Vagina (tissue), 2 donors: ENCODE measurements at regions not wholly inside any gene's neighbourhood (a gene's known extent, or its start where the extent isn't known, plus 50 kb on each side); places are given as distances from the start of the nearest gene placed in this dataset.

Experiments used
- DNase-seq, 2 donors: peaks; one replicate each; pipeline ENCODE4 v3.0.0-alpha.2; 2017; ENCODE audit errors: extremely low spot score in 2 of 2
- H3K27ac ChIP-seq: fragments of 200-600 bp; sonication (generic); one replicate; pipeline ENCODE4 v1.5.1; 2019
- H3K27me3 ChIP-seq: fragments of 200-600 bp; sonication (generic); one replicate; pipeline ENCODE4 v1.5.1; 2019
- H3K36me3 ChIP-seq, 2 donors: fragments of 200-600 bp; sonication (generic); one replicate each; pipeline ENCODE4 v1.5.1; 2017 to 2019
- H3K4me1 ChIP-seq: fragments of 200-600 bp; sonication (generic); one replicate; pipeline ENCODE4 v1.5.1; 2019
- H3K4me3 ChIP-seq, 2 donors: fragments of 200-600 bp; sonication (generic); 1 replicate in 1 of 2; 2 replicates in 1 of 2; pipeline ENCODE4 v1.5.1; 2016 to 2019
- H3K9me3 ChIP-seq: fragments of 200-600 bp; sonication (generic); one replicate; pipeline ENCODE4 v1.5.1; 2019
- POLR2A ChIP-seq, 2 donors: fragments of 450-650 bp; IDR thresholded peaks; one replicate each; pipeline ENCODE4 v1.6.1; 2017; ENCODE audit warnings: antibody characterized with exemption in 2 of 2, mild to moderate bottlenecking in 2 of 2, moderate library complexity in 2 of 2
- POLR2AphosphoS5 ChIP-seq, 2 donors: sonication (generic); formaldehyde crosslinking; IDR thresholded peaks; one replicate each; pipeline ENCODE4 v1.9.0; 2017; ENCODE audit warnings: antibody characterized with exemption in 2 of 2, mild to moderate bottlenecking in 2 of 2, low read depth in 1 of 2; ENCODE audit not compliant: insufficient read depth in 1 of 2
- intact Hi-C: fragments of 100-400 bp; cut with DNase I; formaldehyde crosslinking; loops from one replicate; pipeline ENCODE4 v1.15.1; 2023
- TF ChIP-seq, protein P1 (sequence below), 3 experiments: fragments of 450-650 bp in 2 of 3; fragments of 200-600 bp in 1 of 3; sonication (generic) in 1 of 3; IDR thresholded peaks; one replicate each; pipeline ENCODE4 v1.5.1; 2017 to 2019; ENCODE audit warnings: antibody characterized with exemption in 3 of 3, mild to moderate bottlenecking in 2 of 3, moderate library complexity in 2 of 3

DNA sequence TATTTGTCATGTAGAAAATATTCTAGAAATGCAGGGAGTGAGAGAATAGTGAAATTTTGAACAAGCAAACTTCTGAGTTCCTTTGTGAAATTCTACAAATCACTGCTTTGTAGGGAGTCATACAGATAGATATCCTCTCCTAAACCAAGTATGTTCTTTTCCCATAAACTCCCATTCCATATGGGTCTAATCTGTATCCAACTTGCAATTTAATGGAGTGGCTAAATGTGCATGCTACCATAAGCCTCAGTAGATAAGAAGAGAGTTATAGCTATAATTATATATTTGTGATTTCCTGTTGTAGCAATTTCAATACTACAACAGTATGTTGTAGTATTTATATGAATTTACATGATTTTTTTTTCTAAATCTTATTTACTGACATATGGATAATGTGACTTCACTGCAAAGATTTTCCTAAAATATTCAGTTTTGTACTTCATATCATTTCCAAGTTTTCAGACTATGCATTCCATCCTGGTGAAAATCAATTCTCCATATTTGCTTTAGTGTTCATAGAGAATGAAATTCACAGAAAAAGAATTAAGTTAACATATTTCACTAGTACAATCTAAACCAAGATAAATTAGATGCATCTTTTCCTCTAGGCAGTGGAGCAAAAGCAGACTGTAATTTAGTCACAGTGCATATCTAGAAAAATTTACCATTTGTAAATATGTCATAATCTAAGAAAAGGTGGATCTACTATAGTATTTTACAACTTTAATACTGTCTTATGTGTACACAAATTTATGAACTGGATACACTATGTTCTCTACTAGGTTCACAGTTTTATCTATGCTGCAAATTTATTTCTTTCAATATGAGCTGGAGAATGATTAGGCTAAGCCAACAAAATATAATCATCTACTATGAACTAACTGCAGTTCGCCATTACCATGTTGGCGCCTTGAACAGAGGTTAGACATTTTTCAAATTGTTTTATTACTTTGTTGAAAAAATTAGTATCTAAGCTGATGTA is 372.9 kb upstream of the NDST3 start:
- intact Hi-C loops: no loop called here
- DNase-seq: no peak
- no peak for TF ChIP-seq POLR2A (IDR thresholded peaks at IDR 0.05)
- H3K4me1 ChIP-seq: no peaks in the 10 kb centered on the region
- no peaks in the 10 kb centered on the region for H3K9me3 ChIP-seq
- H3K4me3 ChIP-seq: no peak overlapping the region
- H3K27ac ChIP-seq: no peak overlapping the region
- H3K36me3 ChIP-seq: no peaks in the 10 kb centered on the region
- no peaks in the 10 kb centered on the region for H3K27me3 ChIP-seq

DNA sequence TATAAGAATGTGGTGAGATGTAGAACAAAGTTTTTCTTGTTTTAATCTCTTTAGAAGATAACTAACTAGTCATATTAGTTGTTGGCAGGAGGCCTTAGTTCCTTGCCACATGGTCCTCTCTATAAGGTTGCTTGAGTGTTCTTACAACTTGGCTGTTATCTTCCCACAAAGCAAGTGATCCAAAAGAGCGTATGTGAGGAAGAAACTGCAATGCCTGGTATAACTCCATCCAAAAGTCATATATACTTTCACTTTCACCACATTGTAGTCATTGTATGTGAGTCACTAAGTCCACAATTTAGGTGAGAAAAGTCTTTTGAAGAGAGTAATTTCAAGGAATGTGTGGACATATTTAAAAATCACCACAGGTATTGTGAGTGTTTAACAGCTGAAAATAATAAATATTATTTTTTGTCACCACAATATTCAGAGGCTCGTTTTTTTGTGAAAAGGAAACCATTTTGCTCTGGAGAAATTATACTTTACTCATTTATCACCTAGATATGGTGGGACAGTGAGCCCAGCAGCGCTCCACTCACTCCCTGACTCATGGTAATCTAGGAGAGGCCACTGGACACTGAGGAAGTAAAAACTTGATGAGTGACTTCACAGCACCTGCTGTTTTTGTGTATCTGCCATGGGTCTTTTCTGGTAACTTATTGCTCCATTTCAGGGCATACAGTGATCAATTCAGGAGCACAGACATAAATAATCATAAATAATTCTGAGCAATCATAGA is 369.4 kb upstream of the NDST3 start:
- DNase-seq: no peak
- H3K27ac ChIP-seq: no peak overlapping the region
- no peaks in the 10 kb centered on the region for H3K36me3 ChIP-seq
- no peaks in the 10 kb centered on the region for H3K4me1 ChIP-seq
- TF ChIP-seq POLR2AphosphoS5 (IDR thresholded peaks at IDR 0.05; ENCODE audit: insufficient read depth in 1 of 2, low read depth in 1 of 2): no peak
- TF ChIP-seq POLR2A (IDR thresholded peaks at IDR 0.05): no peak
- TF ChIP-seq, protein P1, sequence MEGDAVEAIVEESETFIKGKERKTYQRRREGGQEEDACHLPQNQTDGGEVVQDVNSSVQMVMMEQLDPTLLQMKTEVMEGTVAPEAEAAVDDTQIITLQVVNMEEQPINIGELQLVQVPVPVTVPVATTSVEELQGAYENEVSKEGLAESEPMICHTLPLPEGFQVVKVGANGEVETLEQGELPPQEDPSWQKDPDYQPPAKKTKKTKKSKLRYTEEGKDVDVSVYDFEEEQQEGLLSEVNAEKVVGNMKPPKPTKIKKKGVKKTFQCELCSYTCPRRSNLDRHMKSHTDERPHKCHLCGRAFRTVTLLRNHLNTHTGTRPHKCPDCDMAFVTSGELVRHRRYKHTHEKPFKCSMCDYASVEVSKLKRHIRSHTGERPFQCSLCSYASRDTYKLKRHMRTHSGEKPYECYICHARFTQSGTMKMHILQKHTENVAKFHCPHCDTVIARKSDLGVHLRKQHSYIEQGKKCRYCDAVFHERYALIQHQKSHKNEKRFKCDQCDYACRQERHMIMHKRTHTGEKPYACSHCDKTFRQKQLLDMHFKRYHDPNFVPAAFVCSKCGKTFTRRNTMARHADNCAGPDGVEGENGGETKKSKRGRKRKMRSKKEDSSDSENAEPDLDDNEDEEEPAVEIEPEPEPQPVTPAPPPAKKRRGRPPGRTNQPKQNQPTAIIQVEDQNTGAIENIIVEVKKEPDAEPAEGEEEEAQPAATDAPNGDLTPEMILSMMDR (IDR thresholded peaks at IDR 0.05): no peak
- intact Hi-C loops: no loop called here
- H3K4me3 ChIP-seq: no peak overlapping the region
- H3K27me3 ChIP-seq: no peaks in the 10 kb centered on the region
- H3K9me3 ChIP-seq: no peaks in the 10 kb centered on the region

DNA sequence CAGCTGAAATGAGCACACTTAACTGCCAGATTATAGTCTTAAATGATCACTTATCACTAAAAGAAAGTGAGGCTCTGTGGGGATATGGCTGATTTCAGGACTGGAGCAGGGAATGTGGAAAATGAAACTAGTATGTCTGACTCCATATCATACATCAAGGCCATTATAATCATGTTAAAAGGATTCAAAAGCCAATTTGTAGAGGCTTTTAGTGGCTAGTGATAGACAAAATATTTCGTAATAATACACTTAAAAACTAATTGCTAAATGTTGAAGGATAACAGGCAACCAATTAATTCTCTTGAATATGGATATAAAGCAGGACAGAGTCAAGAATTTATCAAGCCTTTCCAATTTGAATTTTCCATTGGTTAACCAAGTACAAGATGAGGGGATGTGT is 358.1 kb upstream of the NDST3 start:
- no peaks in the 10 kb centered on the region for H3K4me1 ChIP-seq
- H3K9me3 ChIP-seq: no peaks in the 10 kb centered on the region
- H3K27ac ChIP-seq: no peak overlapping the region
- no peak for DNase-seq
- intact Hi-C loops: no loop called here
- H3K27me3 ChIP-seq: no peaks in the 10 kb centered on the region
- no peak overlapping the region for H3K4me3 ChIP-seq
- H3K36me3 ChIP-seq: no peaks in the 10 kb centered on the region
- TF ChIP-seq POLR2A (IDR thresholded peaks at IDR 0.05) (no peak), POLR2AphosphoS5 (IDR thresholded peaks at IDR 0.05; ENCODE audit: insufficient read depth in 1 of 2, low read depth in 1 of 2) (no peak)
- TF ChIP-seq, protein P1 (IDR thresholded peaks at IDR 0.05): no peak

DNA sequence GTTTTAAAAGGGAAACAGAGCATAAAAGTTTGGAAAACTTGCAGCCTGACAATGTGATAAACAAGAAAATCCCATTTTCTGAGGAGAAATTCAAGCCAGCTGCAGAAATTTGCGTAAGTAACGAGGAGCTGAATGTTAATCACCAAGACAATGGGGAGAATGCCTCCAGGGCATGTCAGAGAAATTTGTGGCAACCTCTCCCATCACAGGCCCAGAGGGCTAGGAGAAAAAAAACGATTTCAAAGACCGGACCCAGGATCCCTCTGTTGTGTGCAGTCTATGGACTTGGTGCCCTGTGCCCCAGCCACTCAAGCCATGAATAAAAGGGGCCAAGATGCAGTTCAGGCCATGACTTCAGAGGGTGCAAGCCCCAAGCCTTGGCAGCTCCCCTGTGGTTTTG is 355.4 kb upstream of the NDST3 start:
- Histone ChIP-seq H3K4me3 (no peak overlapping the region), H3K4me1 (no peaks in the 10 kb centered on the region), H3K9me3 (no peaks in the 10 kb centered on the region), H3K36me3 (no peaks in the 10 kb centered on the region), H3K27me3 (no peaks in the 10 kb centered on the region), H3K27ac (no peak overlapping the region)
- no peak for DNase-seq
- intact Hi-C loops: no loop called here
- TF ChIP-seq, protein P1 (IDR thresholded peaks at IDR 0.05): no peak
- TF ChIP-seq POLR2A (IDR thresholded peaks at IDR 0.05) (no peak), POLR2AphosphoS5 (IDR thresholded peaks at IDR 0.05; ENCODE audit: insufficient read depth in 1 of 2, low read depth in 1 of 2) (no peak)

DNA sequence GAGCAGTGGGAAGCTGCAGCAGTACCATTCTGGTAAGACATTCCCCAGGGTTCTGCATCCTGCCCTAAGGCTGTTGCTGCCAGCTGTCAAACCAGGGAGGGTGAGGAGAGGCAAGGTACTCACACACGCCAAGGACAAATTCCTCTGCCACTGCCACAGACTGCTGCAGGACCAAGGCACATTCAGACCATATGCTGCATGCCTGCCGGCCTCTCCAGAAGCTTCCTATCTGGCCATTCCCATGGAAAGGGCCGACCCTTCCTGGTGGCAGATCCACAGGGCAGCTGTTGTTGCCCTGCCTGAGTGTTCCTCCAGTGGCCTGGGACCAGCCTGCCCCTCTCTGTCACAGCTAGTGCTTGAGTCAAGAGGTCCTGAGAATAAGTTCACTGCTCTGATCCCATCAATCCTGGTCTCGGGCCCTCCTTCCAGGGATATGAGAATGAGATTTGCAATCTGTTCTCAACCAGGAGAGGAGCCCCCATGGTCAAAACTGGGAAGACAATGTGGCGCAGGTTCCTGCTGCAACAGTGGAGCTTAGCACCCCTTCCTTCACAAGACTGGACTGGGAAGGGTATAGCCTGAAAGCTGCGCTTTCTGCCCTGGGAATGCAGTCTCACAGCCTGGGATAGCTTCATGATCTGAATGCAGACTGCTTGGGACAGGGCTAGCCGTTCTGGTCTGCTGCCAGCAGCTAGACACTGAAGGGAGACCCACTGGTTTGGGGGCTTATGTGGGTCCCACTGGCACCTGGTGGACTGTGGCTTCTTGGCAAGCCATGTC is 342.5 kb upstream of the NDST3 start:
- no peak for DNase-seq
- TF ChIP-seq POLR2A (IDR thresholded peaks at IDR 0.05) (no peak), POLR2AphosphoS5 (IDR thresholded peaks at IDR 0.05; ENCODE audit: insufficient read depth in 1 of 2, low read depth in 1 of 2) (no peak)
- TF ChIP-seq, protein P1 (IDR thresholded peaks at IDR 0.05): no peak
- Histone ChIP-seq H3K4me3 (no peak overlapping the region), H3K4me1 (no peaks in the 10 kb centered on the region), H3K36me3 (no peaks in the 10 kb centered on the region), H3K27ac (no peak overlapping the region), H3K9me3 (no peaks in the 10 kb centered on the region), H3K27me3 (no peaks in the 10 kb centered on the region)
- intact Hi-C loops: no loop called here
